ENCODE measurements at regions not wholly inside any gene's neighbourhood (a gene's known extent, or its start where the extent isn't known, plus 50 kb on each side); places are given as distances from the start of the nearest gene placed in this dataset.

DNA sequence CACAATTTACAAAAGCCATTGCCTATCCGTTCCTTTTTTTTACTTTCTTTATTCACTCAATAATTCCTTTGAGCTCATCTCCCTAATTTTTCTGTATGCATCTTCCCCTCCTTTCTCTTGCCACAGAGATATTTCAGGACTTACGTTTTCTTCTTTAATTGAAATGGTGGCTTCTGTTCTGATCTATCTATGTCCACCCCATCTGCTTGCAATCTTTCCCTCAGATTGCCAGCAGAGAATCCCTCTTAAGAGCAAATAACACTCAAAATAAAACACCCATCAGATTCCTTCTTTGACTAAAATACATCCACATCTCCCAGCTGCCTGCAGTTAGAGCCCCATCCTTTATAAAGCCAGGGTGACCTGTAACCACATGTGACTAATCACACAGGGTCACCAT lies 478.6 kb downstream of the EFNB2 start:
- Histone ChIP-seq H3K9ac (ENCODE audit: low read depth, low read length) (no peak overlapping the region), H2AFZ (replicated peaks; ENCODE audit: low read length, poor library complexity) (no peak overlapping the region)
- in situ Hi-C loops (cut with MboI; ENCODE audit: low sequenced_read_pairs): no loop called here

More for the DNA sequence above, 478.6 kb downstream of the EFNB2 start:
- H3K9me3 ChIP-seq (ENCODE audit: control insufficient read depth, insufficient read depth, low read length): no peaks in the 10 kb centered on the region
- no peak for TF ChIP-seq CHD1 (IDR thresholded peaks at IDR 0.05; ENCODE audit: low read depth, low read length)
- TF ChIP-seq RAD21 (IDR thresholded peaks at IDR 0.05; ENCODE audit: low read length): no peak
- TF ChIP-seq MXI1 (IDR thresholded peaks at IDR 0.05; ENCODE audit: borderline replicate concordance, low read depth, low read length): no peak
- no peak for TF ChIP-seq RCOR1 (IDR thresholded peaks at IDR 0.05; ENCODE audit: insufficient replicate concordance, low read length)
- no peak for TF ChIP-seq NFE2L2 (IDR thresholded peaks at IDR 0.05; ENCODE audit: low read depth, low read length)
- TF ChIP-seq RFX5 (IDR thresholded peaks at IDR 0.05; ENCODE audit: low read depth, low read length): no peak
- TF ChIP-seq FOS (IDR thresholded peaks at IDR 0.05; ENCODE audit: low read depth, low read length): no peak
- no TSS peak for BruUV-seq (replicated peaks)
- no peak overlapping the region for H2BK120ac ChIP-seq (ENCODE audit: low read depth, low read length)
- no peak overlapping the region for H2AK5ac ChIP-seq (ENCODE audit: low read depth, low read length)
- WGBS, 2 experiments (ENCODE audit: extremely low coverage in 2 of 2, insufficient read length in 1 of 2): 100% methylated on average over 1 of the region's 2 CpGs; no CpG with 5 or more reads in 1 of the 2 experiments
- H4K5ac ChIP-seq (ENCODE audit: low read depth, low read length): no peak overlapping the region
- dilution Hi-C loops (cut with HindIII; ENCODE audit: low sequenced_read_pairs, unreplicated experiment): no loop called here
- H2BK5ac ChIP-seq (ENCODE audit: low read depth, low read length, poor library complexity, severe bottlenecking): no peak overlapping the region
- DNase-seq (peak; percentile 16), ATAC-seq (ENCODE audit: low read depth) (no peak)
- H3K18ac ChIP-seq (ENCODE audit: low read depth, low read length): no peak overlapping the region
- H2AK9ac ChIP-seq (replicated peaks; ENCODE audit: low read depth, low read length, poor library complexity): no peak overlapping the region
- no peak overlapping the region for H3K4ac ChIP-seq (ENCODE audit: low read depth, low read length)
- H3K4me2 ChIP-seq (ENCODE audit: low read depth, low read length): no peak overlapping the region
- H2BK15ac ChIP-seq (ENCODE audit: low read depth, low read length): no peak overlapping the region
- H3K14ac ChIP-seq (replicated peaks; ENCODE audit: low read depth, low read length): no peak overlapping the region
- no peaks in the 10 kb centered on the region for H3K4me1 ChIP-seq (ENCODE audit: control insufficient read depth, insufficient read depth, low read length)
- H4K20me1 ChIP-seq (ENCODE audit: insufficient read depth, low read length): no peaks in the 10 kb centered on the region
- H3K4me3 ChIP-seq (ENCODE audit: insufficient read depth, low read depth, low read length): no peak overlapping the region
- no peaks in the 10 kb centered on the region for H3K79me1 ChIP-seq (ENCODE audit: low read depth in 1 of 2, low read length in 2 of 2)
- H3K27me3 ChIP-seq (ENCODE audit: control insufficient read depth, insufficient read depth, low read length): no peaks in the 10 kb centered on the region
- no peak overlapping the region for H2BK20ac ChIP-seq (ENCODE audit: low read depth, low read length)
- no peak overlapping the region for H4K91ac ChIP-seq (ENCODE audit: insufficient read depth, low read depth, low read length)
- ChIA-PET POLR2A (ENCODE audit: unreplicated experiment) (no interaction called here), CTCF (no interaction called here)
- no peaks in the 10 kb centered on the region for H3K36me3 ChIP-seq (ENCODE audit: control insufficient read depth, insufficient read depth, low read length)
- H3K9me1 ChIP-seq (ENCODE audit: insufficient read depth, low read length): no peaks in the 10 kb centered on the region
- intact Hi-C loops (cut with micrococcal nuclease): no loop called here
- no peak overlapping the region for H4K8ac ChIP-seq (ENCODE audit: low read depth in 2 of 2, low read length in 2 of 2)
- no peak overlapping the region for H3K56ac ChIP-seq (ENCODE audit: extremely low read depth, insufficient read depth, low read length)
- H3K27ac ChIP-seq (ENCODE audit: insufficient read depth, low read length): no peak overlapping the region
- no peak overlapping the region for H3K23ac ChIP-seq (ENCODE audit: low read depth, low read length)

Data from IMR-90 (cell line).